ENCODE measurements at regions not wholly inside any gene's neighbourhood (a gene's known extent, or its start where the extent isn't known, plus 50 kb on each side); places are given as distances from the start of the nearest gene placed in this dataset.

GRCh38 chr3:132242790-132243189 lies 74.4 kb upstream of the ACP3 start:
- TF ChIP-seq CTCF (IDR thresholded peaks at IDR 0.05) = no peak
- TF ChIP-seq EP300 (IDR thresholded peaks at IDR 0.05) = no peak
- no peak for TF ChIP-seq POLR2A (IDR thresholded peaks at IDR 0.05)

Data from stomach (tissue), 4 donors.